Suprapubic skin (tissue), 4 donors: ENCODE measurements at regions not wholly inside any gene's neighbourhood (a gene's known extent, or its start where the extent isn't known, plus 50 kb on each side); places are given as distances from the start of the nearest gene placed in this dataset.

Experiments used
- DNase-seq, 2 donors: peaks; one replicate each; pipeline ENCODE4 v3.0.0-alpha.2; 2019; ENCODE audit warnings: low spot score in 2 of 2
- H3K27ac ChIP-seq: fragments of 200-600 bp; sonication (generic); one replicate; pipeline ENCODE4 v1.5.1; 2019
- H3K27me3 ChIP-seq: fragments of 200-600 bp; sonication (generic); one replicate; pipeline ENCODE4 v1.5.1; 2019
- H3K36me3 ChIP-seq: fragments of 200-600 bp; sonication (generic); one replicate; pipeline ENCODE4 v1.5.1; 2019
- H3K4me1 ChIP-seq: fragments of 200-600 bp; sonication (generic); one replicate; pipeline ENCODE4 v1.5.1; 2019
- H3K4me3 ChIP-seq: fragments of 200-600 bp; sonication (generic); one replicate; pipeline ENCODE4 v1.5.1; 2019; ENCODE audit warnings: mild to moderate bottlenecking
- H3K9me3 ChIP-seq: fragments of 200-600 bp; sonication (generic); one replicate; pipeline ENCODE4 v1.5.1; 2019
- CTCF ChIP-seq, 2 donors: fragments of 200-600 bp in 1 of 2; fragments of 450-650 bp in 1 of 2; sonication (generic) in 1 of 2; IDR thresholded peaks; one replicate each; pipeline ENCODE4 v1.5.1; 2016 to 2019; ENCODE audit warnings: antibody characterized with exemption in 2 of 2, mild to moderate bottlenecking in 1 of 2, moderate library complexity in 1 of 2
- EP300 ChIP-seq: sonication (generic); formaldehyde crosslinking; IDR thresholded peaks from one replicate; pipeline ENCODE4 v1.6.1; 2017; ENCODE audit warnings: antibody characterized with exemption
- POLR2A ChIP-seq, 2 donors: fragments of 450-650 bp; IDR thresholded peaks; one replicate each; pipeline ENCODE4 v1.6.1; 2017; ENCODE audit warnings: antibody characterized with exemption in 2 of 2, mild to moderate bottlenecking in 2 of 2, moderate library complexity in 2 of 2
- POLR2AphosphoS5 ChIP-seq, 3 donors: sonication (generic); formaldehyde crosslinking; IDR thresholded peaks; one replicate each; pipeline ENCODE4 v1.6.1; 2017; ENCODE audit warnings: antibody characterized with exemption in 3 of 3
- WGBS: methylation state at CpG from one replicate; pipeline ENCODE4 v1.1.5; 2018; 5-methylcytosine and 5-hydroxymethylcytosine counted together

GRCh38 chr9:79883073-79883645 is 311.4 kb downstream of the TLE4 start:
- no peak overlapping the region for H3K4me3 ChIP-seq
- H3K36me3 ChIP-seq: no peaks in the 10 kb centered on the region
- no peak for DNase-seq
- TF ChIP-seq POLR2AphosphoS5 (IDR thresholded peaks at IDR 0.05) (no peak), CTCF (IDR thresholded peaks at IDR 0.05) (no peak), EP300 (no peak), POLR2A (IDR thresholded peaks at IDR 0.05) (no peak)
- 59% methylated on average over 1 of the region's 3 CpGs for WGBS
- H3K9me3 ChIP-seq: no peaks in the 10 kb centered on the region
- H3K27ac ChIP-seq: no peak overlapping the region
- H3K27me3 ChIP-seq: no peaks in the 10 kb centered on the region
- H3K4me1 ChIP-seq: no peaks in the 10 kb centered on the region

DNA sequence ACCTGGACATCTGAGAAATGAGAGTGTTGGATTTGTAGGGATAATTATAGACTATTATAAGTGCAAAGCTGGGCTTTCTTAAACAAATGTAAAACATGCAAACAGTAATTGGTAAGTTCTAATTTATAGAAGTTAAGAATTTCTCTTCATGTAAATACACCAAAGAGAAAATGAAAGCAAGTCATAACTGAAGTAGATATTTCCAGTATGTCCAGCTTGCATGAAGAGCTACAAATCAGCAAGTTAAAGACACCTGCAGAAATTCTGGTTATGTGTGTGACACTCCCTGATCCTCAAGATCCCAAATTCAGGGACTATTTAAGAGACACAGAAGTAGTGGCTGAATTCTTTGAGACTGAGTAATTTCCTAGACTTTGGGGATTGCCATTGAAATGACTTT is 308.9 kb downstream of the TLE4 start:
- TF ChIP-seq POLR2AphosphoS5 (IDR thresholded peaks at IDR 0.05) (no peak), POLR2A (IDR thresholded peaks at IDR 0.05) (no peak), CTCF (IDR thresholded peaks at IDR 0.05) (no peak), EP300 (no peak)
- no peak overlapping the region for H3K27ac ChIP-seq
- H3K4me1 ChIP-seq: no peaks in the 10 kb centered on the region
- H3K4me3 ChIP-seq: no peak overlapping the region
- H3K36me3 ChIP-seq: no peaks in the 10 kb centered on the region
- no peaks in the 10 kb centered on the region for H3K27me3 ChIP-seq
- DNase-seq: no peak
- no peaks in the 10 kb centered on the region for H3K9me3 ChIP-seq

- no peak for DNase-seq
- Histone ChIP-seq H3K9me3 (no peaks in the 10 kb centered on the region), H3K4me3 (no peak overlapping the region), H3K4me1 (no peaks in the 10 kb centered on the region), H3K36me3 (no peaks in the 10 kb centered on the region), H3K27ac (no peak overlapping the region), H3K27me3 (no peaks in the 10 kb centered on the region)
- TF ChIP-seq POLR2AphosphoS5 (IDR thresholded peaks at IDR 0.05) (no peak), POLR2A (IDR thresholded peaks at IDR 0.05) (no peak), EP300 (no peak), CTCF (IDR thresholded peaks at IDR 0.05) (no peak)
- 68% methylated on average over 3 of the region's 3 CpGs for WGBS
These were observed 306.3 kb downstream of the TLE4 start for GRCh38 chr9:79877943-79878602.

DNA sequence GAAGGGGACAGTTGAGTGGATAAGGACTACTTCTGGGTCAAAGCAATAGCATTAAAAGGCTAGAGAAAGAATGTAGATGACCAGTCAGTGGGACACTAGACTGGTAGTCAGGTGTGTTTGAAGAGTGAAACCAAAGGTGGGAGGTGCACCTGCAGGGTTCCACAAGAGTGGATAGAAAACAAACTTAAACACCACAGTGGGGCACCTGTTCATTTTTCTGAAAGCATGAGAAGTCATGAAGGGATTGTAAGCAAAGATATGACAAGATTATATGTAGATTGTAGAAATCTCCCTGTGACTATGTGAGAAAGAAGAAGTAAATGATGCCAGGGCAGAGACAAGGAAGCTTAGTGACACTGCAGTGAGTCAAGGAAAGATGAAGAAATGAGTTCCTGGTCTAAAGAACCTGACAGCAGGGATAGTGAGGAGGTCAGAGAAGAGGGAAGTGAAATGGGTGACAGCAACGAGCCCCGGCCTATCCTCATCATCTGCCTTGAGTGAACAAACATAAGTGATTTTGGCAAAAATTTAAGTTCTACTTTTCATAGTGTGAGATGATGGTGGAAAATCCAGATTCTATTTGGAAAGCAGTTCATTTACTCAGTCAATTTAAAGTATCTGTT is 296.9 kb downstream of the TLE4 start:
- TF ChIP-seq POLR2A (IDR thresholded peaks at IDR 0.05) (no peak), EP300 (no peak)
- H3K4me1 ChIP-seq: no peaks in the 10 kb centered on the region
- no peak overlapping the region for H3K4me3 ChIP-seq
- no peaks in the 10 kb centered on the region for H3K36me3 ChIP-seq
- H3K27me3 ChIP-seq: no peaks in the 10 kb centered on the region
- no peaks in the 10 kb centered on the region for H3K9me3 ChIP-seq
- H3K27ac ChIP-seq: no peak overlapping the region
- 93% methylated on average over 2 of the region's 2 CpGs for WGBS
- DNase-seq: no peak

DNA sequence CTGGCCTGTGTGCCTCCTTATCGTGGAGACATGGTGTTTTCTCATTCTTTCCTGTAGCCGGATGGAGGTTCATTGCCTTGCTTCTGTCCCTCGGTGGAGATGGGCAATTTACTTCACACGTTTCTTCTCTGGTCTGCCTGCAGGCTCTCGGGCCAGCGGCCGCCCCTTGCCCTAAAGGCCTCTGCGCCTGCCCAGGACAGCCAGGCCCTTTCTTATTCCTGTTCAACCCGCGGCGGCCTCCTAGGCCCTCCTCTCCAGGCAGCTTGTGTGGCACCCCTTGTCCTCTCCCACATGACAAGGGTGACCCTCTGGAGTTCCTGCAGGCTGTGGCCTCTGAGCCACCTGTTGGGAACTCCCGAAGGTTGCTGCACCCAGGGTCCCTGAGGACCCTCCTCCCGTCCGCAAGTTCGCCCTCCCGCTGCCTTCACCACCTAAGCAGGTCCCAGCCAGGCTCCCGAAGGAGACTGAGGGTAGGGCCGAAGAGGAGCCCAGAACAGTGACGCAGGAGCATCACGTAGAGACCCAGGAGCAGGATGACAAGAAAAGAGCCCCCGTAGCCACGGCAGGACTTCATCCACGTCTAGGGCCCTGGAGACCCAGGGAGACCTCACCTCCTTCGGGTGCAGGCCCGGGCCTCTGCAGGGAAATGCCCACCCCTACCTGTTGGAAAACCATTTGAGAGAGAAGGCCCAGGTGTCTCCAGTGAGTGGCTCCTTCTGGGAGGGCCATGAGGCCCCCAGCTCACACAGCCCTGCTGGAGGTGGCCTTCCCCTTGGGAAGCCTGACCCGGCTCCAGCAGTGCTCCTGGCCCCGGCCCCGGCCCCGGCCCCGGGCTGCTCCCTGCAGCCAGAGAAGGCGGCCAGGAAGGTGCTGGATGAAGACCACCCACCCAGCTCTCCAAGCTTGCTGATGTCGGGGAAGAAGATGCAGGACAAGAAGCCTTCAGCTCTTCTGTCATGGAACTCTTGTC is 291.4 kb downstream of the TLE4 start:
- Histone ChIP-seq H3K27me3 (no peaks in the 10 kb centered on the region), H3K4me3 (no peak overlapping the region), H3K9me3 (no peaks in the 10 kb centered on the region), H3K36me3 (no peaks in the 10 kb centered on the region), H3K27ac (no peak overlapping the region), H3K4me1 (no peaks in the 10 kb centered on the region)
- no peak for DNase-seq
- TF ChIP-seq POLR2A (IDR thresholded peaks at IDR 0.05): no peak
- TF ChIP-seq POLR2AphosphoS5 (IDR thresholded peaks at IDR 0.05): no peak
- no peak for TF ChIP-seq EP300
- no peak for TF ChIP-seq CTCF (IDR thresholded peaks at IDR 0.05)
- WGBS: 96% methylated on average over 25 of the region's 32 CpGs
